Natural killer cell (primary cell): ENCODE measurements at regions not wholly inside any gene's neighbourhood (a gene's known extent, or its start where the extent isn't known, plus 50 kb on each side); places are given as distances from the start of the nearest gene placed in this dataset.

Source experiments
- ATAC-seq, 3 donors: fragments of 150-1000 bp in 2 of 3; fragments of 200-7000 bp in 1 of 3; cut with Tn5 transposase; 1 replicate in 1 of 3; 2 replicates in 2 of 3; pipeline ENCODE4 v1.10.0; 2021; ENCODE audit warnings: mild to moderate bottlenecking in 2 of 3, moderate library complexity in 2 of 3
- DNase-seq, 2 donors: peaks; one replicate each; pipeline versions ENCODE4 v3.0.0 to v3.0.0-alpha.2; 2013 to 2021; ENCODE audit warnings: mixed read lengths in 1 of 2
- H3K27ac ChIP-seq: one replicate; pipeline ENCODE4 v1.5.1; 2013; ENCODE audit warnings: mild to moderate bottlenecking, low read length
- H3K27me3 ChIP-seq: one replicate; pipeline ENCODE4 v1.6.1; 2013; ENCODE audit warnings: low read length; ENCODE audit not compliant: control insufficient read depth, insufficient read depth
- H3K36me3 ChIP-seq: one replicate; pipeline ENCODE4 v1.6.1; 2013; ENCODE audit warnings: low read length; ENCODE audit not compliant: control insufficient read depth, insufficient read depth
- H3K4me1 ChIP-seq: one replicate; pipeline ENCODE4 v1.6.1; 2013; ENCODE audit warnings: low read length; ENCODE audit not compliant: control insufficient read depth, insufficient read depth
- H3K4me3 ChIP-seq: one replicate; pipeline ENCODE4 v1.5.1; 2013; ENCODE audit warnings: low read length
- H3K9me3 ChIP-seq: one replicate; pipeline ENCODE4 v1.6.1; 2013; ENCODE audit warnings: low read length; ENCODE audit not compliant: control insufficient read depth, insufficient read depth
- H3K27ac Mint-ChIP-seq, 2 donors: one replicate each; pipeline ENCODE4 v1.8.0; 2022; ENCODE audit warnings: mild to moderate bottlenecking in 2 of 2, mixed read lengths in 2 of 2, moderate library complexity in 1 of 2
- H3K27me3 Mint-ChIP-seq, 2 donors: one replicate each; pipeline ENCODE4 v1.8.0; 2022; ENCODE audit warnings: low read depth in 2 of 2, mixed read lengths in 2 of 2
- H3K36me3 Mint-ChIP-seq: one replicate; pipeline ENCODE4 v1.8.0; 2022; ENCODE audit warnings: mixed read lengths
- H3K4me1 Mint-ChIP-seq, 2 donors: one replicate each; pipeline ENCODE4 v1.8.0; 2022; ENCODE audit warnings: mixed read lengths in 2 of 2
- H3K4me3 Mint-ChIP-seq: one replicate; pipeline ENCODE4 v1.8.0; 2022; ENCODE audit warnings: mild to moderate bottlenecking, moderate library complexity, mixed read lengths
- H3K9me3 Mint-ChIP-seq, 2 donors: one replicate each; pipeline ENCODE4 v1.8.0; 2022; ENCODE audit warnings: mixed read lengths in 2 of 2
- WGBS: methylation state at CpG from one replicate; pipeline ENCODE4 v1.1.7; 2013; ENCODE audit warnings: missing lambda C conversion rate; ENCODE audit not compliant: insufficient coverage; 5-methylcytosine and 5-hydroxymethylcytosine counted together
- intact Hi-C: fragments of 100-400 bp; cut with micrococcal nuclease; formaldehyde crosslinking; loops from one replicate; pipeline ENCODE4 v1.14.2; 2022
- TF ChIP-seq, protein P1 (sequence below): fragments of 200-600 bp; IDR thresholded peaks from one replicate; pipeline ENCODE4 v1.8.0; 2022; ENCODE audit warnings: antibody characterized with exemption

- no peaks in the 10 kb centered on the region for H3K9me3 Mint-ChIP-seq
- H3K36me3 ChIP-seq: no peaks in the 10 kb centered on the region
- TF ChIP-seq, protein P1, sequence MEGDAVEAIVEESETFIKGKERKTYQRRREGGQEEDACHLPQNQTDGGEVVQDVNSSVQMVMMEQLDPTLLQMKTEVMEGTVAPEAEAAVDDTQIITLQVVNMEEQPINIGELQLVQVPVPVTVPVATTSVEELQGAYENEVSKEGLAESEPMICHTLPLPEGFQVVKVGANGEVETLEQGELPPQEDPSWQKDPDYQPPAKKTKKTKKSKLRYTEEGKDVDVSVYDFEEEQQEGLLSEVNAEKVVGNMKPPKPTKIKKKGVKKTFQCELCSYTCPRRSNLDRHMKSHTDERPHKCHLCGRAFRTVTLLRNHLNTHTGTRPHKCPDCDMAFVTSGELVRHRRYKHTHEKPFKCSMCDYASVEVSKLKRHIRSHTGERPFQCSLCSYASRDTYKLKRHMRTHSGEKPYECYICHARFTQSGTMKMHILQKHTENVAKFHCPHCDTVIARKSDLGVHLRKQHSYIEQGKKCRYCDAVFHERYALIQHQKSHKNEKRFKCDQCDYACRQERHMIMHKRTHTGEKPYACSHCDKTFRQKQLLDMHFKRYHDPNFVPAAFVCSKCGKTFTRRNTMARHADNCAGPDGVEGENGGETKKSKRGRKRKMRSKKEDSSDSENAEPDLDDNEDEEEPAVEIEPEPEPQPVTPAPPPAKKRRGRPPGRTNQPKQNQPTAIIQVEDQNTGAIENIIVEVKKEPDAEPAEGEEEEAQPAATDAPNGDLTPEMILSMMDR: no peak
- no peak overlapping the region for H3K27ac ChIP-seq
- intact Hi-C loops: no loop called here
- H3K27ac Mint-ChIP-seq: no peak overlapping the region
- DNase-seq (no peak), ATAC-seq (no peak)
- WGBS: 78% methylated on average over 7 of the region's 7 CpGs
- no peak overlapping the region for H3K4me3 ChIP-seq
- H3K4me1 Mint-ChIP-seq: no peaks in the 10 kb centered on the region
- no peak overlapping the region for H3K4me3 Mint-ChIP-seq
- H3K9me3 ChIP-seq: no peaks in the 10 kb centered on the region
- H3K27me3 ChIP-seq: no peaks in the 10 kb centered on the region
- H3K36me3 Mint-ChIP-seq: no peaks in the 10 kb centered on the region
- peaks cover 3 to 8% of the 10 kb centered on the region in 2 donors for H3K27me3 Mint-ChIP-seq
- H3K4me1 ChIP-seq: no peaks in the 10 kb centered on the region
Measured at GRCh38 chr20:63122626-63123025, 93.3 kb downstream of the YTHDF1 start.

- TF ChIP-seq, protein P1: no peak
- no peak for ATAC-seq
- no peak overlapping the region for H3K27ac ChIP-seq
- Mint-ChIP-seq H3K9me3 (no peaks in the 10 kb centered on the region), H3K27me3 (peaks cover 6 to 8% of the 10 kb centered on the region in 2 donors), H3K27ac (no peak overlapping the region), H3K36me3 (no peaks in the 10 kb centered on the region), H3K4me1 (no peaks in the 10 kb centered on the region), H3K4me3 (no peak overlapping the region)
- no peaks in the 10 kb centered on the region for H3K9me3 ChIP-seq
- 86% methylated on average over 23 of the region's 23 CpGs for WGBS
- no peaks in the 10 kb centered on the region for H3K4me1 ChIP-seq
- H3K36me3 ChIP-seq: no peaks in the 10 kb centered on the region
- intact Hi-C loops: no loop called here
- no peak for DNase-seq
- H3K27me3 ChIP-seq: no peaks in the 10 kb centered on the region
- no peak overlapping the region for H3K4me3 ChIP-seq
Measured at GRCh38 chr20:63121749-63122405, 94.1 kb downstream of the YTHDF1 start.

DNA sequence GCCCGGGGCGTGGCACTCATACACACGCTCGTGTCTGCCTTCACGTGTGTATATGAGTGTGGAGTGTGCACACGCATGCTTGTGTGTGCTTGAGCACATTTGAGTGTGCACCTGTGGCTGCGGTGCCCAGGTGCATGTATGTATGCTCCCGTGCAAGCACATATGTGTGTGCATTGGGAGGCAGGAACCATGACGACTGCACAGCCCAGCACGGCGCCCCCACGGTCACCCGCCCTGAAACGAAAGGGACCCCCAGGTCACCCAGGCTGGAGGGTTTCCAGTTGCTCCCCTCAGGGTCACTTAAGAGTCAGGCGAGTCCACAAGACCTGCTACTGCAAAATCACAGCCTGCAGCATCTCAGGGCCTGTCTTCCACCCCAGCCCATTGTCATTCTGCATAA, 94.7 kb downstream of the YTHDF1 start:
- Histone ChIP-seq H3K9me3 (no peaks in the 10 kb centered on the region), H3K36me3 (no peaks in the 10 kb centered on the region), H3K27me3 (no peaks in the 10 kb centered on the region), H3K4me3 (no peak overlapping the region), H3K27ac (no peak overlapping the region), H3K4me1 (no peaks in the 10 kb centered on the region)
- Mint-ChIP-seq H3K36me3 (no peaks in the 10 kb centered on the region), H3K9me3 (no peaks in the 10 kb centered on the region), H3K27ac (no peak overlapping the region), H3K4me1 (peaks cover 0 to 2% of the 10 kb centered on the region in 2 donors), H3K4me3 (no peak overlapping the region), H3K27me3 (peaks cover 10 to 14% of the 10 kb centered on the region in 2 donors)
- ATAC-seq (no peak), DNase-seq (no peak)
- TF ChIP-seq, protein P1: no peak
- intact Hi-C loops: no loop called here
- WGBS: 87% methylated on average over 15 of the region's 15 CpGs

- Mint-ChIP-seq H3K9me3 (no peaks in the 10 kb centered on the region), H3K27ac (no peak overlapping the region), H3K36me3 (no peaks in the 10 kb centered on the region), H3K27me3 (peaks cover 15 to 18% of the 10 kb centered on the region in 2 donors), H3K4me1 (peaks cover 0 to 4% of the 10 kb centered on the region in 2 donors), H3K4me3 (no peak overlapping the region)
- Histone ChIP-seq H3K27ac (no peak overlapping the region), H3K4me1 (no peaks in the 10 kb centered on the region), H3K4me3 (no peak overlapping the region), H3K27me3 (no peaks in the 10 kb centered on the region), H3K9me3 (no peaks in the 10 kb centered on the region), H3K36me3 (no peaks in the 10 kb centered on the region)
- DNase-seq: no peak
- intact Hi-C loops: no loop called here
- no peak for ATAC-seq
- 65% methylated on average over 5 of the region's 5 CpGs for WGBS
- TF ChIP-seq, protein P1: no peak
Measured at GRCh38 chr20:63120808-63121090, 95.2 kb downstream of the YTHDF1 start.
